Smooth muscle cell (in vitro differentiated cells): ENCODE measurements at regions not wholly inside any gene's neighbourhood (a gene's known extent, or its start where the extent isn't known, plus 50 kb on each side); places are given as distances from the start of the nearest gene placed in this dataset.

ENCODE experiments used
- DNase-seq: peaks from one replicate; lab custom pipeline; 2025; ENCODE audit not compliant: unreplicated experiment; lab: John Stamatoyannopoulos, UW
- H2AFZ ChIP-seq: fragments of 200-600 bp; sonication (generic); 2 replicates; pipeline ENCODE4 v1.6.0; 2016; ENCODE audit warnings: antibody characterized with exemption, low read depth, mild to moderate bottlenecking
- H3F3A ChIP-seq: fragments of 200-600 bp; sonication (generic); 2 replicates; pipeline ENCODE4 v1.6.0; 2017; ENCODE audit warnings: antibody characterized with exemption, low read depth
- H3K27ac ChIP-seq: fragments of 200-600 bp; sonication (generic); 2 replicates; pipeline ENCODE4 v1.5.1; 2016; ENCODE audit warnings: low read depth, mild to moderate bottlenecking
- H3K27me3 ChIP-seq: fragments of 200-600 bp; sonication (generic); 2 replicates; pipeline ENCODE4 v1.6.1; 2016; ENCODE audit warnings: low read depth, mild to moderate bottlenecking
- H3K36me3 ChIP-seq: fragments of 200-600 bp; sonication (generic); 2 replicates; pipeline ENCODE4 v1.5.1; 2016; ENCODE audit warnings: low read depth
- H3K4me1 ChIP-seq: fragments of 200-600 bp; sonication (generic); 2 replicates; pipeline ENCODE4 v1.5.1; 2016; ENCODE audit warnings: low read depth
- H3K4me2 ChIP-seq: fragments of 200-600 bp; sonication (generic); 2 replicates; pipeline ENCODE4 v1.6.0; 2016; ENCODE audit warnings: mild to moderate bottlenecking
- H3K4me3 ChIP-seq: fragments of 200-600 bp; sonication (generic); 2 replicates; pipeline ENCODE4 v1.5.1; 2016; ENCODE audit warnings: mild to moderate bottlenecking
- H3K79me2 ChIP-seq: fragments of 200-600 bp; sonication (generic); 2 replicates; pipeline ENCODE4 v1.6.0; 2016; ENCODE audit warnings: low read depth, mild to moderate bottlenecking
- H3K9ac ChIP-seq: fragments of 200-600 bp; sonication (generic); 2 replicates; pipeline ENCODE4 v1.6.0; 2016; ENCODE audit warnings: low read depth
- H3K9me3 ChIP-seq: fragments of 200-600 bp; sonication (generic); replicated peaks from 2 replicates; pipeline ENCODE4 v1.5.1; 2016; ENCODE audit warnings: low read depth
- H4K20me1 ChIP-seq: fragments of 200-600 bp; sonication (generic); 2 replicates; pipeline ENCODE4 v1.6.0; 2016; ENCODE audit warnings: low read depth
- WGBS: methylation state at CpG from one replicate; pipeline ENCODE4 v1.1.7; 2016; ENCODE audit warnings: low lambda C conversion rate; 5-methylcytosine and 5-hydroxymethylcytosine counted together
- TF ChIP-seq, protein P1 (sequence below): fragments of 200-600 bp; sonication (generic); IDR thresholded peaks from 2 replicates; pipeline ENCODE4 v1.5.1; 2017; ENCODE audit warnings: borderline replicate concordance, mild to moderate bottlenecking, antibody characterized with exemption; ENCODE audit not compliant: insufficient read depth, poor library complexity, severe bottlenecking

DNA sequence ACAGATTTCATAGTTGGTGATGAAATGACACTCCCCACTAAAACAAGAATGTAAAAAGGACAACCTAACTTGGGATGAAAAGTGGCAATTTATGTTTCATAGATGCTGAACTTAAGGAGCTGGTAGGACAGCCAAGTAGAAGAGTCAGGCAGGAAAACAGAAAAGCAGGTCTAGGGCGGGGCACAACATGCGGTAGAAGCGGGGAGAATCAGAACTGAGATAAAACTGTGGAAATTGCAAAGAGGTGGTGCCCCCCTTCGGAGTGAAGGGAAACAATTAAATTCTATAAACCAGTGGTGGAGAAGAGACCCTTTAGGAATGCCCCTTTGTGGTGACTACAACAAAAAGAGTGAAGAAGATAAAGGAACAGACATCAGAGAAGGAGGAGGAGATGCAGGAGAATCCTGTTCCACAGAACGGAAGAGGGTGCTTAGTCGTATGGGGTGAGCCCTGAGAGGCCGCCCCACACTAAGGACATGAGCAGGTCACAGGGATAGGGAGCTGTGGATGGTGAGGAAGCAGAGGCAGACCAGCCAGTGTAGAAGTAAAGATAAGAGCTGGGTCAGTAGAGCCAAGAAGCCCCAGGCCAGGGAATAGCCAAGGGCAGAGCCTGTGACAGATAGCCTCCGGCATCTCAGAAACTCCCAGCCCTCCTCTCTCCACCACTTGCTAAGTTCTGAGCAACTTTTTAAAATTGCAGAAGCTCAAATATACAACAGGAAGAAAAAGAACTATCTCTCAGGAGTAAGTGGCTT is 100.3 kb upstream of the DOCK9 start:
- Histone ChIP-seq H3K79me2 (peaks cover 6% of the 10 kb centered on the region), H2AFZ (no peak overlapping the region), H3K27ac (no peak overlapping the region)

DNA sequence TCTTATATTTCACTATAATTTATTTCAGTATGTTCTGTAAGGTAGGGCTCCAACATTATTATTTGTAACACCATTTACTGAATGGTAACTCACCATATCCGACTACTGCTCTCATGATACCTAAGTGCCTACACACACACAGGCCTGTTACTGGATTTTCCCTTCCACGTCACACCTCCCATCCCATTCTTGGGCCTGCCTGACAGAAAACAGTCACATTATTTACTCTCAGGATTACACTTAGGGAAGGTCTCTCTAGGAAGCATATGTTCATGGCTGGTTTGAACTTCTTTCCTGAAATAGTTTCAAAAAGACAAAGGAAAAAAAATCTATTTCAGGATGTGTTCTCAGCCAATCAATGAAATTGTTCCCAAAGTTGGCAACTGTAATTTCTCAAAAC is 102.3 kb upstream of the DOCK9 start:
- no peaks in the 10 kb centered on the region for H3K27me3 ChIP-seq
- 96% methylated on average over 2 of the region's 2 CpGs for WGBS
- no peak overlapping the region for H3K27ac ChIP-seq
- no peaks in the 10 kb centered on the region for H3K36me3 ChIP-seq
- no peaks in the 10 kb centered on the region for H3F3A ChIP-seq
- H4K20me1 ChIP-seq = peaks cover 4% of the 10 kb centered on the region
- H3K9ac ChIP-seq = no peak overlapping the region
- no peak overlapping the region for H2AFZ ChIP-seq
- H3K79me2 ChIP-seq = peaks cover 6% of the 10 kb centered on the region
- DNase-seq = no peak
- H3K4me1 ChIP-seq = no peaks in the 10 kb centered on the region
- H3K4me2 ChIP-seq = no peak overlapping the region
- no peaks in the 10 kb centered on the region for H3K9me3 ChIP-seq
- TF ChIP-seq, protein P1, sequence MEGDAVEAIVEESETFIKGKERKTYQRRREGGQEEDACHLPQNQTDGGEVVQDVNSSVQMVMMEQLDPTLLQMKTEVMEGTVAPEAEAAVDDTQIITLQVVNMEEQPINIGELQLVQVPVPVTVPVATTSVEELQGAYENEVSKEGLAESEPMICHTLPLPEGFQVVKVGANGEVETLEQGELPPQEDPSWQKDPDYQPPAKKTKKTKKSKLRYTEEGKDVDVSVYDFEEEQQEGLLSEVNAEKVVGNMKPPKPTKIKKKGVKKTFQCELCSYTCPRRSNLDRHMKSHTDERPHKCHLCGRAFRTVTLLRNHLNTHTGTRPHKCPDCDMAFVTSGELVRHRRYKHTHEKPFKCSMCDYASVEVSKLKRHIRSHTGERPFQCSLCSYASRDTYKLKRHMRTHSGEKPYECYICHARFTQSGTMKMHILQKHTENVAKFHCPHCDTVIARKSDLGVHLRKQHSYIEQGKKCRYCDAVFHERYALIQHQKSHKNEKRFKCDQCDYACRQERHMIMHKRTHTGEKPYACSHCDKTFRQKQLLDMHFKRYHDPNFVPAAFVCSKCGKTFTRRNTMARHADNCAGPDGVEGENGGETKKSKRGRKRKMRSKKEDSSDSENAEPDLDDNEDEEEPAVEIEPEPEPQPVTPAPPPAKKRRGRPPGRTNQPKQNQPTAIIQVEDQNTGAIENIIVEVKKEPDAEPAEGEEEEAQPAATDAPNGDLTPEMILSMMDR = no peak
- no peak overlapping the region for H3K4me3 ChIP-seq

More for the DNA sequence above, 100.3 kb upstream of the DOCK9 start:
- DNase-seq = no peak
- no peaks in the 10 kb centered on the region for H3K36me3 ChIP-seq
- WGBS = 79% methylated on average over 8 of the region's 8 CpGs
- H3K4me1 ChIP-seq = no peaks in the 10 kb centered on the region
- H3F3A ChIP-seq = no peaks in the 10 kb centered on the region
- peaks cover 5% of the 10 kb centered on the region for H3K9me3 ChIP-seq
- TF ChIP-seq, protein P1 = no peak
- no peak overlapping the region for H3K4me2 ChIP-seq
- H3K9ac ChIP-seq = no peak overlapping the region
- no peaks in the 10 kb centered on the region for H3K27me3 ChIP-seq
- H3K4me3 ChIP-seq = no peak overlapping the region
- peaks cover 4% of the 10 kb centered on the region for H4K20me1 ChIP-seq

DNA sequence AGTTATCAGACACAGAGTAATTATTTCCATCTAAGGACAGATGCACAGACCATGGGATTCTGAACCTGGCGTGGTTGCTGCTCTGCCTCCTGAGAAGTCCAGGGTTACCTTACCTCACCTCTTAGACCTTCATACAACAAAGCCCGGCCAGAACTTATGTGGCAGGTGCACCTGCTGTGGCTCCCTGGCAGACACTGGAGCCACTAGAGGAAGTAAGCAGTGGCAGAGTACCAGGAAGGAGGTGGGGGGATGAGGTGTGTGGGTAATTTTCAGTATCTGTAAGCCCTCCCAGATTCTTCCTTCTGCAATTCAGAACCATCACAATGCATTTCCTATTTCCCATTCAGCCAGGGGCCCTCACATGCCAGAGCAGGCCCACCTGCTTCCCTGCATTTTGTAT is 106.1 kb upstream of the DOCK9 start:
- Histone ChIP-seq H3K4me1 (peaks cover 3% of the 10 kb centered on the region), H3F3A (peaks cover 3% of the 10 kb centered on the region), H3K4me2 (no peak overlapping the region), H3K36me3 (no peaks in the 10 kb centered on the region), H2AFZ (no peak overlapping the region), H3K27me3 (no peaks in the 10 kb centered on the region), H3K79me2 (no peaks in the 10 kb centered on the region), H3K9me3 (no peaks in the 10 kb centered on the region), H3K27ac (no peak overlapping the region), H3K9ac (no peak overlapping the region), H3K4me3 (no peak overlapping the region), H4K20me1 (no peaks in the 10 kb centered on the region)
- no peak for DNase-seq
- TF ChIP-seq, protein P1 = no peak
- WGBS = 93% methylated on average over 2 of the region's 2 CpGs
